Natural killer cell (primary cell): ENCODE measurements at regions not wholly inside any gene's neighbourhood (a gene's known extent, or its start where the extent isn't known, plus 50 kb on each side); places are given as distances from the start of the nearest gene placed in this dataset.

ENCODE experiments used
- ATAC-seq, 3 donors: fragments of 150-1000 bp in 2 of 3; fragments of 200-7000 bp in 1 of 3; cut with Tn5 transposase; 1 replicate in 1 of 3; 2 replicates in 2 of 3; pipeline ENCODE4 v1.10.0; 2021; ENCODE audit warnings: mild to moderate bottlenecking in 2 of 3, moderate library complexity in 2 of 3
- DNase-seq, 2 donors: peaks; one replicate each; pipeline versions ENCODE4 v3.0.0 to v3.0.0-alpha.2; 2013 to 2021; ENCODE audit warnings: mixed read lengths in 1 of 2
- H3K27ac ChIP-seq: one replicate; pipeline ENCODE4 v1.5.1; 2013; ENCODE audit warnings: mild to moderate bottlenecking, low read length
- H3K27me3 ChIP-seq: one replicate; pipeline ENCODE4 v1.6.1; 2013; ENCODE audit warnings: low read length; ENCODE audit not compliant: control insufficient read depth, insufficient read depth
- H3K36me3 ChIP-seq: one replicate; pipeline ENCODE4 v1.6.1; 2013; ENCODE audit warnings: low read length; ENCODE audit not compliant: control insufficient read depth, insufficient read depth
- H3K4me1 ChIP-seq: one replicate; pipeline ENCODE4 v1.6.1; 2013; ENCODE audit warnings: low read length; ENCODE audit not compliant: control insufficient read depth, insufficient read depth
- H3K4me3 ChIP-seq: one replicate; pipeline ENCODE4 v1.5.1; 2013; ENCODE audit warnings: low read length
- H3K9me3 ChIP-seq: one replicate; pipeline ENCODE4 v1.6.1; 2013; ENCODE audit warnings: low read length; ENCODE audit not compliant: control insufficient read depth, insufficient read depth
- H3K27ac Mint-ChIP-seq, 2 donors: one replicate each; pipeline ENCODE4 v1.8.0; 2022; ENCODE audit warnings: mild to moderate bottlenecking in 2 of 2, mixed read lengths in 2 of 2, moderate library complexity in 1 of 2
- H3K27me3 Mint-ChIP-seq, 2 donors: one replicate each; pipeline ENCODE4 v1.8.0; 2022; ENCODE audit warnings: low read depth in 2 of 2, mixed read lengths in 2 of 2
- H3K36me3 Mint-ChIP-seq: one replicate; pipeline ENCODE4 v1.8.0; 2022; ENCODE audit warnings: mixed read lengths
- H3K4me1 Mint-ChIP-seq, 2 donors: one replicate each; pipeline ENCODE4 v1.8.0; 2022; ENCODE audit warnings: mixed read lengths in 2 of 2
- H3K4me3 Mint-ChIP-seq: one replicate; pipeline ENCODE4 v1.8.0; 2022; ENCODE audit warnings: mild to moderate bottlenecking, moderate library complexity, mixed read lengths
- H3K9me3 Mint-ChIP-seq, 2 donors: one replicate each; pipeline ENCODE4 v1.8.0; 2022; ENCODE audit warnings: mixed read lengths in 2 of 2
- WGBS: methylation state at CpG from one replicate; pipeline ENCODE4 v1.1.7; 2013; ENCODE audit warnings: missing lambda C conversion rate; ENCODE audit not compliant: insufficient coverage; 5-methylcytosine and 5-hydroxymethylcytosine counted together
- intact Hi-C: fragments of 100-400 bp; cut with micrococcal nuclease; formaldehyde crosslinking; loops from one replicate; pipeline ENCODE4 v1.14.2; 2022
- TF ChIP-seq, protein P1 (sequence below): fragments of 200-600 bp; IDR thresholded peaks from one replicate; pipeline ENCODE4 v1.8.0; 2022; ENCODE audit warnings: antibody characterized with exemption

DNA sequence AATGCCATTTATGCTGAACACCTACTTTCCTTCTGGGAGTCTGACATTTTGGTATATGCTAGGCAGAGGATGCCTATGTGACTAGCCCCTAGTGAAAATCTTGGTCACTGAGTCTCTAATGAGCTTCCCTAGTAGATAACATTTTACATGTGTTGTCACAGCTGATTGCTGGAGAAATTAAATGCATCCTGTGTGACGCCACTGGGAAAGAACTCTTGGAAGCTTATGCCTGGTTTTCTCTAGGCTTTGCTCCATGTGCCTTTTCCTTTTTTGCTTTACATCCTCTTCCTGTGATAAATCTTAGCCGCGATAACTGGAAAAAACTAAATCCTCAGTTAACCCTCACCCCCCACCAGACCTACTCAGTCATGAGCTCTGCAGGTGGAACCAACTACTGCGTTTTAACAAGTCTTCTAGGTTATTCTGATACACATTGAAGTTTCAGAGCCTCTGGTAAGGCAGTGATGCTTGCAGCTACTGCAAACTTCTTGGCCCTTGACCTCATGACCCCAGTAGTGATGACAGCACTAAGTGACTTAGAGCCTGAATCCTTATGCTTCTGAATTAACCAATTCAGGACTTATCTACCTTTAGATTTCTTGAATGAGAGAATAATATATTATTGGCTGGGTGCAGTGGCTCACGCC, 292.4 kb upstream of the SOX14 start:
- H3K4me1 ChIP-seq: no peaks in the 10 kb centered on the region
- WGBS: 67% methylated on average over 5 of the region's 5 CpGs
- no peak overlapping the region for H3K4me3 ChIP-seq
- no peak for ATAC-seq
- H3K36me3 Mint-ChIP-seq: no peaks in the 10 kb centered on the region
- peaks cover 2% of the 10 kb centered on the region for H3K9me3 ChIP-seq
- H3K27me3 Mint-ChIP-seq: no peaks in the 10 kb centered on the region
- TF ChIP-seq, protein P1, sequence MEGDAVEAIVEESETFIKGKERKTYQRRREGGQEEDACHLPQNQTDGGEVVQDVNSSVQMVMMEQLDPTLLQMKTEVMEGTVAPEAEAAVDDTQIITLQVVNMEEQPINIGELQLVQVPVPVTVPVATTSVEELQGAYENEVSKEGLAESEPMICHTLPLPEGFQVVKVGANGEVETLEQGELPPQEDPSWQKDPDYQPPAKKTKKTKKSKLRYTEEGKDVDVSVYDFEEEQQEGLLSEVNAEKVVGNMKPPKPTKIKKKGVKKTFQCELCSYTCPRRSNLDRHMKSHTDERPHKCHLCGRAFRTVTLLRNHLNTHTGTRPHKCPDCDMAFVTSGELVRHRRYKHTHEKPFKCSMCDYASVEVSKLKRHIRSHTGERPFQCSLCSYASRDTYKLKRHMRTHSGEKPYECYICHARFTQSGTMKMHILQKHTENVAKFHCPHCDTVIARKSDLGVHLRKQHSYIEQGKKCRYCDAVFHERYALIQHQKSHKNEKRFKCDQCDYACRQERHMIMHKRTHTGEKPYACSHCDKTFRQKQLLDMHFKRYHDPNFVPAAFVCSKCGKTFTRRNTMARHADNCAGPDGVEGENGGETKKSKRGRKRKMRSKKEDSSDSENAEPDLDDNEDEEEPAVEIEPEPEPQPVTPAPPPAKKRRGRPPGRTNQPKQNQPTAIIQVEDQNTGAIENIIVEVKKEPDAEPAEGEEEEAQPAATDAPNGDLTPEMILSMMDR: no peak
- DNase-seq: no peak
- H3K27ac ChIP-seq: no peak overlapping the region
- no peaks in the 10 kb centered on the region for H3K4me1 Mint-ChIP-seq
- H3K36me3 ChIP-seq: no peaks in the 10 kb centered on the region
- no peak overlapping the region for H3K4me3 Mint-ChIP-seq
- H3K27ac Mint-ChIP-seq: no peak overlapping the region
- intact Hi-C loops: no loop called here
- no peaks in the 10 kb centered on the region for H3K27me3 ChIP-seq
- H3K9me3 Mint-ChIP-seq: peaks cover 14 to 21% of the 10 kb centered on the region in 2 donors

DNA sequence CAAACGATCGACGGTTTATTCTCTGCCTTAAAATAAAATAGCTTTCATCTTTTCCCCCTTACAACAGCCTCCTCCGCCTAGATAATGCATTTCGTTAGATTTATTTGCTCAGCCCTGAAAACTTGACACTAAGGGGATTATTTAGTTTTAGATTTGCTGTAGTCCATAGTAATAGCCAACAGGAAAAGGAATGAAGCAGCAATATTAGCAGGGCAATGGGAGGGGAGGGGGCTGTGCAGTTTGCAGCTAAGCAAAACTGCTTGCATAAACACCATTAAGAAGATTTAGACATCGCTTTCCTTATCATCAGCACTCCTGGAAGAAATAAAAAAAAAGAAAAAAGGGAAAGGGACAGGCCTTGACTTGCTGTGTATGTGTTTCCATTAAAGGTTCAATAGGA, 286.5 kb upstream of the SOX14 start:
- Mint-ChIP-seq H3K4me1 (no peaks in the 10 kb centered on the region), H3K36me3 (no peaks in the 10 kb centered on the region), H3K9me3 (peaks cover 13 to 16% of the 10 kb centered on the region in 2 donors), H3K27ac (no peak overlapping the region), H3K4me3 (no peak overlapping the region), H3K27me3 (no peaks in the 10 kb centered on the region)
- ATAC-seq (no peak), DNase-seq (no peak)
- 95% methylated on average over 5 of the region's 6 CpGs for WGBS
- H3K27me3 ChIP-seq: no peaks in the 10 kb centered on the region
- no peaks in the 10 kb centered on the region for H3K4me1 ChIP-seq
- H3K27ac ChIP-seq: no peak overlapping the region
- H3K36me3 ChIP-seq: no peaks in the 10 kb centered on the region
- intact Hi-C loops: no loop called here
- no peaks in the 10 kb centered on the region for H3K9me3 ChIP-seq
- TF ChIP-seq, protein P1: no peak
- no peak overlapping the region for H3K4me3 ChIP-seq

DNA sequence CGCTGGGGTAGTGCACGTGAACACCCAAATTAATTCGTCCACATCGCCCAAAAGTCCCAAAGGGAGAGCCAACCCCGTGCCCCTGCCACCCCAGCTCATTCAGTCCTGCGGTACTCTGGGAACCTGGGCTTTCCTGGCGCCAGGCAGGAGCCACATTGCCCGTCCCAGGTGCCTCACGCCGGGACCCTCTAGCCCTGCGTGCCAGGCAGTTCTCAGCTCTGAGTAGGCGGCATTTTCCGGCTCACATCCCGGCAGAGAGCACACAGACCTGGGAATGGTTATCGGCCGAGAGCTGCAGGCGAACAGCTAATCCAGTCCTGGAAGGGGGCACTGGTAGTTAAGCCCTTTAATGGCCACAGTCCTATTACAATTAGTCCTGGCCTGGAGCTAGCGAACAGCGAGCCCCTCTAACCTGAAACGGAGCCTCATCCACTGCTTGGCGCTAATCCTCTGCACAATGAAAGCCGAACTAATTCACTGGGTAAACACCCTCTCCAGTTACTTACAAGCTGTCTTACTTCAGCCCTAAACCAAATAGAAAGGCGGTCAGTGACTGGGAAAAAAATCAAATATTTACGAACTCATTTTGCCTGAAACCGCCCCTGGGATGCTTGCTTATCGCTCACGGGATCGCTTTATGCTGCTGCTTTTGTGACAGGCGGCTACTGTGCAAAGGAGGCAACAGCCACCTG, 254.6 kb upstream of the SOX14 start:
- TF ChIP-seq, protein P1: no peak

More for the DNA sequence above, 254.6 kb upstream of the SOX14 start:
- no peaks in the 10 kb centered on the region for H3K27me3 ChIP-seq
- no peaks in the 10 kb centered on the region for H3K36me3 Mint-ChIP-seq
- DNase-seq (no peak), ATAC-seq (no peak)
- H3K27ac Mint-ChIP-seq: no peak overlapping the region
- no peaks in the 10 kb centered on the region for H3K4me1 Mint-ChIP-seq
- no peaks in the 10 kb centered on the region for H3K36me3 ChIP-seq
- no peaks in the 10 kb centered on the region for H3K27me3 Mint-ChIP-seq
- peaks cover 4% of the 10 kb centered on the region for H3K9me3 ChIP-seq
- intact Hi-C loops: no loop called here
- H3K4me3 Mint-ChIP-seq: no peak overlapping the region
- H3K4me1 ChIP-seq: no peaks in the 10 kb centered on the region
- H3K4me3 ChIP-seq: no peak overlapping the region
- peaks cover 3 to 13% of the 10 kb centered on the region in 2 donors for H3K9me3 Mint-ChIP-seq
- 73% methylated on average over 29 of the region's 29 CpGs for WGBS
- no peak overlapping the region for H3K27ac ChIP-seq
